ENCODE measurements at regions not wholly inside any gene's neighbourhood (a gene's known extent, or its start where the extent isn't known, plus 50 kb on each side); places are given as distances from the start of the nearest gene placed in this dataset.

GRCh38 chr2:157938556-157938955, 62.4 kb upstream of the ACVR1 start:
- H3K4me3 ChIP-seq, result no peak overlapping the region
- no peaks in the 10 kb centered on the region for H3K9me3 ChIP-seq
- in situ Hi-C loops (cut with MboI; ENCODE audit: low sequenced_read_pairs), result no loop called here

GRCh38 chr2:157936406-157936805, 60.3 kb upstream of the ACVR1 start:
- Histone ChIP-seq H3K36me3 (replicated peaks) (no peaks in the 10 kb centered on the region), H3K27me3 (ENCODE audit: low read depth) (peaks cover 52% of the 10 kb centered on the region), H3K9me3 (peaks cover 4% of the 10 kb centered on the region; the same call in 1 of the 2 replicates), H3K4me3 (no peak overlapping the region), H3K4me1 (peaks cover 16% of the 10 kb centered on the region)
- in situ Hi-C loops (cut with MboI; ENCODE audit: low sequenced_read_pairs), result no loop called here
- no peak for DNase-seq (ENCODE audit: low spot score in 2 of 2)

More at GRCh38 chr2:157938556-157938955, 62.4 kb upstream of the ACVR1 start:
- Histone ChIP-seq H3K36me3 (replicated peaks) (no peaks in the 10 kb centered on the region), H3K4me1 (peaks cover 2% of the 10 kb centered on the region; the same call in 1 of the 2 replicates), H3K27me3 (ENCODE audit: low read depth) (peaks cover 43% of the 10 kb centered on the region)
- DNase-seq (ENCODE audit: low spot score in 2 of 2), result no peak

- Histone ChIP-seq H3K4me1 (peaks cover 16% of the 10 kb centered on the region), H3K36me3 (replicated peaks) (no peaks in the 10 kb centered on the region), H3K4me3 (no peak overlapping the region), H3K27me3 (ENCODE audit: low read depth) (peaks cover 59% of the 10 kb centered on the region), H3K9me3 (peaks cover 4% of the 10 kb centered on the region; the same call in 1 of the 2 replicates)
- in situ Hi-C loops (cut with MboI; ENCODE audit: low sequenced_read_pairs), result no loop called here
- no peak for DNase-seq (ENCODE audit: low spot score in 2 of 2)
Observed at GRCh38 chr2:157935378-157935906, 59.3 kb upstream of the ACVR1 start.

GRCh38 chr2:157934684-157935377, 58.7 kb upstream of the ACVR1 start:
- H3K4me3 ChIP-seq, result no peak overlapping the region
- DNase-seq (ENCODE audit: low spot score in 2 of 2), result no peak
- H3K27me3 ChIP-seq (ENCODE audit: low read depth), result peaks cover 60% of the 10 kb centered on the region
- H3K36me3 ChIP-seq (replicated peaks), result no peaks in the 10 kb centered on the region
- H3K4me1 ChIP-seq, result peaks cover 16% of the 10 kb centered on the region
- in situ Hi-C loops (cut with MboI; ENCODE audit: low sequenced_read_pairs), result no loop called here
- peaks cover 7% of the 10 kb centered on the region; the same call in 1 of the 2 replicates for H3K9me3 ChIP-seq

GRCh38 chr2:157933160-157933920, 57.2 kb upstream of the ACVR1 start:
- Histone ChIP-seq H3K27me3 (ENCODE audit: low read depth) (peaks cover 63% of the 10 kb centered on the region), H3K9me3 (peaks cover 7% of the 10 kb centered on the region; the same call in 1 of the 2 replicates), H3K4me1 (peaks cover 16% of the 10 kb centered on the region), H3K36me3 (replicated peaks) (no peaks in the 10 kb centered on the region), H3K4me3 (no peak overlapping the region)
- DNase-seq (ENCODE audit: low spot score in 2 of 2), result peak in 1 of 2 experiments; percentile 18
- in situ Hi-C loops (cut with MboI; ENCODE audit: low sequenced_read_pairs), result no loop called here

GRCh38 chr2:157932480-157933159, 56.5 kb upstream of the ACVR1 start:
- Histone ChIP-seq H3K27me3 (ENCODE audit: low read depth) (peaks cover 63% of the 10 kb centered on the region), H3K4me1 (peaks cover 16% of the 10 kb centered on the region), H3K4me3 (no peak overlapping the region), H3K36me3 (replicated peaks) (no peaks in the 10 kb centered on the region), H3K9me3 (peaks cover 7% of the 10 kb centered on the region; the same call in 1 of the 2 replicates)
- in situ Hi-C loops (cut with MboI; ENCODE audit: low sequenced_read_pairs), result no loop called here
- DNase-seq (ENCODE audit: low spot score in 2 of 2), result peak; percentile 78 to 98

GRCh38 chr2:157931542-157931941, 55.4 kb upstream of the ACVR1 start:
- no peak overlapping the region for H3K4me3 ChIP-seq
- H3K36me3 ChIP-seq (replicated peaks), result no peaks in the 10 kb centered on the region
- in situ Hi-C loops (cut with MboI; ENCODE audit: low sequenced_read_pairs), result no loop called here
- peaks cover 16% of the 10 kb centered on the region for H3K4me1 ChIP-seq
- peaks cover 7% of the 10 kb centered on the region; the same call in 1 of the 2 replicates for H3K9me3 ChIP-seq
- DNase-seq (ENCODE audit: low spot score in 2 of 2), result no peak
- H3K27me3 ChIP-seq (ENCODE audit: low read depth), result peaks cover 63% of the 10 kb centered on the region

- in situ Hi-C loops (cut with MboI; ENCODE audit: low sequenced_read_pairs), result no loop called here
- H3K27me3 ChIP-seq (ENCODE audit: low read depth), result peaks cover 54% of the 10 kb centered on the region
- peaks cover 7% of the 10 kb centered on the region; the same call in 1 of the 2 replicates for H3K9me3 ChIP-seq
- H3K4me3 ChIP-seq, result no peak overlapping the region
- peaks cover 16% of the 10 kb centered on the region for H3K4me1 ChIP-seq
- H3K36me3 ChIP-seq (replicated peaks), result no peaks in the 10 kb centered on the region
- DNase-seq (ENCODE audit: low spot score in 2 of 2), result no peak
Observed at GRCh38 chr2:157930728-157931127, 54.6 kb upstream of the ACVR1 start.

GRCh38 chr2:157929871-157930667, 53.9 kb upstream of the ACVR1 start:
- Histone ChIP-seq H3K36me3 (replicated peaks) (no peaks in the 10 kb centered on the region), H3K4me1 (peaks cover 16% of the 10 kb centered on the region), H3K9me3 (peaks cover 7% of the 10 kb centered on the region; the same call in 1 of the 2 replicates), H3K4me3 (no peak overlapping the region), H3K27me3 (ENCODE audit: low read depth) (peaks cover 53% of the 10 kb centered on the region)
- DNase-seq (ENCODE audit: low spot score in 2 of 2), result no peak
- in situ Hi-C loops (cut with MboI; ENCODE audit: low sequenced_read_pairs), result no loop called here

GRCh38 chr2:157928372-157928771, 52.2 kb upstream of the ACVR1 start:
- no peak overlapping the region for H3K4me3 ChIP-seq
- no peaks in the 10 kb centered on the region for H3K36me3 ChIP-seq (replicated peaks)
- H3K9me3 ChIP-seq, result peaks cover 7% of the 10 kb centered on the region; the same call in 1 of the 2 replicates
- in situ Hi-C loops (cut with MboI; ENCODE audit: low sequenced_read_pairs), result no loop called here
- peaks cover 38% of the 10 kb centered on the region for H3K27me3 ChIP-seq (ENCODE audit: low read depth)
- no peak for DNase-seq (ENCODE audit: low spot score in 2 of 2)
- H3K4me1 ChIP-seq, result peaks cover 12% of the 10 kb centered on the region

- in situ Hi-C loops (cut with MboI; ENCODE audit: low sequenced_read_pairs), result no loop called here
- H3K9me3 ChIP-seq, result peaks cover 4% of the 10 kb centered on the region; the same call in 1 of the 2 replicates
Observed at GRCh38 chr2:157927155-157927554, 51.0 kb upstream of the ACVR1 start.

More at GRCh38 chr2:157927155-157927554, 51.0 kb upstream of the ACVR1 start:
- no peak overlapping the region for H3K4me3 ChIP-seq
- H3K36me3 ChIP-seq (replicated peaks), result no peaks in the 10 kb centered on the region
- no peak for DNase-seq (ENCODE audit: low spot score in 2 of 2)
- peaks cover 37% of the 10 kb centered on the region for H3K27me3 ChIP-seq (ENCODE audit: low read depth)
- peaks cover 3% of the 10 kb centered on the region for H3K4me1 ChIP-seq

Data from HAP-1 (cell line).